Upper lobe of left lung (tissue), 4 donors: ENCODE measurements at regions not wholly inside any gene's neighbourhood (a gene's known extent, or its start where the extent isn't known, plus 50 kb on each side); places are given as distances from the start of the nearest gene placed in this dataset.
"Not testable (repeated sequence)": the region's sequence is repeated elsewhere in the genome, so short reads cannot be mapped to it uniquely, and the experiment has no call there.

Experiments
- CTCF ChIP-seq, 6 experiments: fragments of 450-650 bp in 4 of 6; fragments of 200-600 bp in 2 of 6; sonication (generic) in 2 of 6; IDR thresholded peaks; one replicate each; pipeline ENCODE4 v1.5.1; 2016 to 2019; ENCODE audit warnings: antibody characterized with exemption in 6 of 6
- POLR2AphosphoS5 ChIP-seq, 2 donors: sonication (generic); formaldehyde crosslinking; IDR thresholded peaks; one replicate each; pipeline ENCODE4 v1.5.1; 2017; ENCODE audit warnings: antibody characterized with exemption in 2 of 2

GRCh38 chr6:60782698-60783464, 1503.1 kb downstream of the KHDRBS2 start:
- not testable (repeated sequence) for TF ChIP-seq POLR2AphosphoS5, CTCF (IDR thresholded peaks at IDR 0.05)
